DND-41 (cell line): ENCODE measurements at regions not wholly inside any gene's neighbourhood (a gene's known extent, or its start where the extent isn't known, plus 50 kb on each side); places are given as distances from the start of the nearest gene placed in this dataset.

Experiments
- EZH2 ChIP-seq: IDR thresholded peaks from 3 replicates; pipeline ENCODE4 v1.6.1; 2012; ENCODE audit warnings: borderline replicate concordance, low read depth, mild to moderate bottlenecking, moderate library complexity, low read length, inconsistent platforms; ENCODE audit not compliant: severe bottlenecking
- TF ChIP-seq, protein P1 (sequence below): IDR thresholded peaks from 2 replicates; pipeline ENCODE4 v1.5.1; 2012; ENCODE audit warnings: borderline replicate concordance, low read length, moderate library complexity, mild to moderate bottlenecking; ENCODE audit not compliant: poor library complexity, severe bottlenecking; ENCODE audit errors: extremely low read depth

GRCh38 chr12:132432126-132432705 is 57.7 kb upstream of the FBRSL1 start:
- TF ChIP-seq, protein P1, sequence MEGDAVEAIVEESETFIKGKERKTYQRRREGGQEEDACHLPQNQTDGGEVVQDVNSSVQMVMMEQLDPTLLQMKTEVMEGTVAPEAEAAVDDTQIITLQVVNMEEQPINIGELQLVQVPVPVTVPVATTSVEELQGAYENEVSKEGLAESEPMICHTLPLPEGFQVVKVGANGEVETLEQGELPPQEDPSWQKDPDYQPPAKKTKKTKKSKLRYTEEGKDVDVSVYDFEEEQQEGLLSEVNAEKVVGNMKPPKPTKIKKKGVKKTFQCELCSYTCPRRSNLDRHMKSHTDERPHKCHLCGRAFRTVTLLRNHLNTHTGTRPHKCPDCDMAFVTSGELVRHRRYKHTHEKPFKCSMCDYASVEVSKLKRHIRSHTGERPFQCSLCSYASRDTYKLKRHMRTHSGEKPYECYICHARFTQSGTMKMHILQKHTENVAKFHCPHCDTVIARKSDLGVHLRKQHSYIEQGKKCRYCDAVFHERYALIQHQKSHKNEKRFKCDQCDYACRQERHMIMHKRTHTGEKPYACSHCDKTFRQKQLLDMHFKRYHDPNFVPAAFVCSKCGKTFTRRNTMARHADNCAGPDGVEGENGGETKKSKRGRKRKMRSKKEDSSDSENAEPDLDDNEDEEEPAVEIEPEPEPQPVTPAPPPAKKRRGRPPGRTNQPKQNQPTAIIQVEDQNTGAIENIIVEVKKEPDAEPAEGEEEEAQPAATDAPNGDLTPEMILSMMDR, result no peak
- TF ChIP-seq EZH2, result no peak
